ENCODE measurements at regions not wholly inside any gene's neighbourhood (a gene's known extent, or its start where the extent isn't known, plus 50 kb on each side); places are given as distances from the start of the nearest gene placed in this dataset.
"Not testable (repeated sequence)": the region's sequence is repeated elsewhere in the genome, so short reads cannot be mapped to it uniquely, and the experiment has no call there.

GRCh38 chr7:85341973-85342372 lies 155.1 kb upstream of the SEMA3D start:
- no peak for DNase-seq (ENCODE audit: low spot score)

GRCh38 chr7:85341121-85341520 lies 154.3 kb upstream of the SEMA3D start:
- no peak for DNase-seq (ENCODE audit: low spot score)

- DNase-seq (ENCODE audit: low spot score): no peak
Measured at GRCh38 chr7:85336086-85336485, 149.2 kb upstream of the SEMA3D start.

GRCh38 chr7:85335113-85335512 lies 148.3 kb upstream of the SEMA3D start:
- DNase-seq (ENCODE audit: low spot score): not testable (repeated sequence)

- no peak for DNase-seq (ENCODE audit: low spot score)
Measured at GRCh38 chr7:85328456-85328998, 141.7 kb upstream of the SEMA3D start.

- no peak for DNase-seq (ENCODE audit: low spot score)
Measured at GRCh38 chr7:85324145-85324799, 137.4 kb upstream of the SEMA3D start.

- no peak for DNase-seq (ENCODE audit: low spot score)
Measured at GRCh38 chr7:85322252-85322651, 135.4 kb upstream of the SEMA3D start.

GRCh38 chr7:85320699-85321476 lies 134.0 kb upstream of the SEMA3D start:
- no peak for DNase-seq (ENCODE audit: low spot score)

- DNase-seq (ENCODE audit: low spot score): no peak
Measured at GRCh38 chr7:85316489-85316888, 129.6 kb upstream of the SEMA3D start.

GRCh38 chr7:85310301-85310700 lies 123.4 kb upstream of the SEMA3D start:
- DNase-seq (ENCODE audit: low spot score): no peak

GRCh38 chr7:85306115-85306514 lies 119.3 kb upstream of the SEMA3D start:
- DNase-seq (ENCODE audit: low spot score): no peak

GRCh38 chr7:85294176-85294575 lies 107.3 kb upstream of the SEMA3D start:
- DNase-seq (ENCODE audit: low spot score): no peak

GRCh38 chr7:85292908-85293576 lies 106.2 kb upstream of the SEMA3D start:
- DNase-seq (ENCODE audit: low spot score): no peak

GRCh38 chr7:85290269-85290668 lies 103.4 kb upstream of the SEMA3D start:
- DNase-seq (ENCODE audit: low spot score): no peak

- no peak for DNase-seq (ENCODE audit: low spot score)
Measured at GRCh38 chr7:85289279-85289678, 102.4 kb upstream of the SEMA3D start.

- DNase-seq (ENCODE audit: low spot score): no peak
Measured at GRCh38 chr7:85287106-85287825, 100.4 kb upstream of the SEMA3D start.

GRCh38 chr7:85286446-85286845 lies 99.6 kb upstream of the SEMA3D start:
- no peak for DNase-seq (ENCODE audit: low spot score)

GRCh38 chr7:85285527-85285926 lies 98.7 kb upstream of the SEMA3D start:
- DNase-seq (ENCODE audit: low spot score): no peak

GRCh38 chr7:85275204-85275603 lies 88.3 kb upstream of the SEMA3D start:
- DNase-seq (ENCODE audit: low spot score): no peak

GRCh38 chr7:85274454-85274853 lies 87.6 kb upstream of the SEMA3D start:
- DNase-seq (ENCODE audit: low spot score): no peak

GRCh38 chr7:85262891-85263290 lies 76.0 kb upstream of the SEMA3D start:
- no peak for DNase-seq (ENCODE audit: low spot score)

All from mesenteric fat pad (tissue), 1 donor.